ENCODE measurements at regions not wholly inside any gene's neighbourhood (a gene's known extent, or its start where the extent isn't known, plus 50 kb on each side); places are given as distances from the start of the nearest gene placed in this dataset.

DNA sequence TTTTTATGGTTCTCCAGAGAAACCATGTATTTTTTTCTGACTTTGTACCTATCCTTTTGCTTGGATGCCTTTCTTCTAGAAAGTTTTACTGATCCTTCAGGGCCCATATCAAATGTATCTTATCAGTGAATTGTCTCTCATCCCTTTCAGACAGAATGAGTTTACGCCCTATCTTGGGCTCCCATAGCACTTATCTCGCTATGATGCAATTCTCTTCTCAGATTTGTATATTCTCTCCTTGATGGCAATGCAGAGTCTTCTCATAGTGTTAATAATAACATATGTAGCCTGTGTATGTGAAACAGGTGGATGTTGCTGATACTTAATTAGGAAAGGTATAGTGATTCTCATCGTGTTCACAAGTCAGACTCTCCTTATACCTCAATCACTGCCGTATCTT is 336.2 kb downstream of the UTRN start (continued):
- TF ChIP-seq, protein P1, sequence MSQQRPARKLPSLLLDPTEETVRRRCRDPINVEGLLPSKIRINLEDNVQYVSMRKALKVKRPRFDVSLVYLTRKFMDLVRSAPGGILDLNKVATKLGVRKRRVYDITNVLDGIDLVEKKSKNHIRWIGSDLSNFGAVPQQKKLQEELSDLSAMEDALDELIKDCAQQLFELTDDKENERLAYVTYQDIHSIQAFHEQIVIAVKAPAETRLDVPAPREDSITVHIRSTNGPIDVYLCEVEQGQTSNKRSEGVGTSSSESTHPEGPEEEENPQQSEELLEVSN (IDR thresholded peaks at IDR 0.05), result no peak
- TF ChIP-seq CEBPB (IDR thresholded peaks at IDR 0.05; ENCODE audit: low read depth, low read length) (no peak), POLR2AphosphoS5 (IDR thresholded peaks at IDR 0.05; ENCODE audit: low read depth, low read length) (no peak), CHD1 (IDR thresholded peaks at IDR 0.05; ENCODE audit: low read depth, low read length) (no peak), POLR2A (IDR thresholded peaks at IDR 0.05; ENCODE audit: control extremely low read depth in 1 of 2, low read depth in 2 of 2, low read length in 2 of 2) (no peak)

Data from H1 (cell line).